ENCODE measurements at regions not wholly inside any gene's neighbourhood (a gene's known extent, or its start where the extent isn't known, plus 50 kb on each side); places are given as distances from the start of the nearest gene placed in this dataset.

- intact Hi-C loops (cut with DNase I), result no loop called here
Observed at GRCh38 chr7:55649238-55649637, 76.9 kb upstream of the VOPP1 start.

DNA sequence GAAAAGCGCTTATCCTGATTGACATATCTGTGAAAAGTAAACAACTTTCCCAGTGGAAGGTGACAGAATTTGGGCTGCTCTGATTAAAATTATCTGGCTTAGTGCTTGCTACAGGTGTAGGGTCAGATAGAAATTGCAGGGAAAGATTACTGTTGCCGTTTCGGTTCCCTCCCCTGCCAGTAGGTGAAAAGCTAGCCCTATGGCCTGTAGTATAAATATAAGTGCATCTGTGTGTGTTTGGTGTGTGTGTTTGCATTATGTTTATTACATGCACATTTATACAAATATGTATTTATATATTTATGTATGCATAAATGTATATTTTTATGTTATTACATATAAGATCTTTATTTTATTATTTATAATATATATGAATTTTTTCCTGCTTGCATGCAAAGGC, 72.3 kb upstream of the VOPP1 start:
- no peak for DNase-seq
- intact Hi-C loops (cut with DNase I), result loop anchor here (5.0 kb wide), 1 partner anchor 433 kb away; no protein-coding TSS in a partner anchor

More at GRCh38 chr7:55649238-55649637, 76.9 kb upstream of the VOPP1 start:
- DNase-seq, result no peak

DNA sequence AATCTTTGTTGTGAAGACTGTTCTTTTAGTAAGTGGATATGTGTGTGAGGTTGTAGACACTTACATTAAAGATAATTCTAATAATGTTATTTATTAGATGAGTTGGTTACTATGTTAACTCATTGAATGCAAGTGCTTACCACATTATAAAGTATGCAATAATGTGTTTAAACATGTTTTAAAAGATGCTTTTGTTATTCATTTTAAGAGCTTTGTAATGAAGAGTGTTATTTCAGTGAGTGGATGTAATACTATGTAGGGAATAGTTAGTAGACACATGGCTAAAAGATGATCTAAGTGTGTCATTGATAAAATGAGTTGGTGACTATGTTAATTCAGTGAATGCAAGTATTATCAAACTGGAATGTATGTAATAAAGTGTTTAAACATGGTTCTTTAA, 70.0 kb upstream of the VOPP1 start:
- intact Hi-C loops (cut with DNase I), result loop anchor here (5.0 kb wide), 1 partner anchor 435 kb away; no protein-coding TSS in a partner anchor
- DNase-seq, result no peak

DNA sequence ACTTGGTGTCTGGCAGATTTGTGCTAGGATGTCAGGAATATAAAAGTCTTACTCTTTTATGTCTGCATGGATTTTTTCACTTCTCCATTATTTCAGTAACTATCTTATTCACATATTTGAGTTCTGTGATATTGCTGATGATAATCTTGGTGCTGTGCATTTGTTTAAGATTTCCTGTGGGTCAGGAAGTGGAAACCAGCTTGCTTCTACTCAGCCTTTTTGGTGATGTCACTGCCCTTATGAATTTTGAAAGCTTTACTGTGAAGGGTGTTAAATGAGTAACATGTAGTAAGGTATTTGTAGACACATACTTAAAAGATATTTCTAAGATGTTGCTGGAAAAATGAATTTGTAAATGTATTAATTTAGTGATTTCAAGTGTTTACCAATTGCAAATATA, 69.5 kb upstream of the VOPP1 start:
- intact Hi-C loops (cut with DNase I), result loop anchor here (5.0 kb wide), 1 partner anchor 435 kb away; no protein-coding TSS in a partner anchor
- no peak for DNase-seq

- peak in 26 of 42 donors; percentile 8 to 71 (median 37) for DNase-seq
- intact Hi-C loops (cut with DNase I), result loop anchor here (5.0 kb wide), 1 partner anchor 436 kb away; no protein-coding TSS in a partner anchor
Observed at GRCh38 chr7:55641273-55641691, 69.0 kb upstream of the VOPP1 start.

- intact Hi-C loops (cut with DNase I), result loop anchor here (5.0 kb wide), 1 partner anchor 438 kb away; no protein-coding TSS in a partner anchor
- DNase-seq, result no peak
Observed at GRCh38 chr7:55639640-55640039, 67.3 kb upstream of the VOPP1 start.

DNA sequence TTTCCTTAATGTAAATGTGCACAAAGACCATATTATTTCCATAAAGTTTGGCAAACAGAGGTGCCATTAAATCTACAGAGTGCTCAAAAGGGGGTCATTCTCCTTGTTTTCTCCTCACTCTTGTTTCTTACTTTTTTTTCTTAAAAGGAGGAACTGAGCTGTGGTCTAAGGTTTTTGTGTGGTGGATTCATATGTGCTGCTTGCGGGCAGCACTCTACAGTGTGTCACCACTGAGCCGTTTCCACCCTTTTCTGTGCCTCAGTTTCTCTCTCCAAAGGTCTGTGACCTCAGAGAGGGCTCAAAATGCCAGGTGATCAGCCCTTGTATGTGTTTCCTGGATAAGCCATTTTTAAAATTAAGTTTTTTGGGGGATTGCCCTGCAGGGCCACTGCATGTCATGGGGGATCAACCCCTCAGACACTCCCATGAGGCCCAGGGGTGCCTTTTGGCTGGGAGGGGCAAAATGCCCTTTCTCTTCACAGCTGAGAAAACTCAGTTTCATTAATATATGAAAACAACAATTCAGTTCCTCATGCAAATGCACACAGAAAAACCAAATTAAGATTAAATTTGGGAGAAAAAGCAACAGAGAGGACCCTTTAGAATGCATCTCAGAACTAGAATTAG, 56.9 kb upstream of the VOPP1 start:
- DNase-seq, result no peak
- intact Hi-C loops (cut with DNase I), result no loop called here

DNA sequence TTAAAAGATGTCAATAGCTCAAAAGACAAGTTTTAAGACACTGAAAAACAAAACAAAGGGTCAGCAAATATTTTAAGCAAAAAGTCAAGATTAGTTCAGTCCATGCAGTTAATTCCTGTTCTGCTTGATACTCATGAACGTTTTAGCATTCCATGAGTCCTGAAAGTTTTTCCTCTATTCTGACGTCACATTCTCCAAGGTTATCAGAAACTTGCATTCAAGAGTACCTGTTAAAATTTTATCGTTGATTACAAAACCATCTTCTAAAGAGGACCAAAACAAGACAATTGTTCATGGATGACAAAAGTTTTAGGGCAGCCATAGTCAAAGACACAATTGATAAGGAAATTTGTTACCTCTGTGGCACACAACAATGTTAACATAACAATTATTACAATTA, 52.5 kb upstream of the VOPP1 start:
- no peak for DNase-seq
- intact Hi-C loops (cut with DNase I), result no loop called here

DNA sequence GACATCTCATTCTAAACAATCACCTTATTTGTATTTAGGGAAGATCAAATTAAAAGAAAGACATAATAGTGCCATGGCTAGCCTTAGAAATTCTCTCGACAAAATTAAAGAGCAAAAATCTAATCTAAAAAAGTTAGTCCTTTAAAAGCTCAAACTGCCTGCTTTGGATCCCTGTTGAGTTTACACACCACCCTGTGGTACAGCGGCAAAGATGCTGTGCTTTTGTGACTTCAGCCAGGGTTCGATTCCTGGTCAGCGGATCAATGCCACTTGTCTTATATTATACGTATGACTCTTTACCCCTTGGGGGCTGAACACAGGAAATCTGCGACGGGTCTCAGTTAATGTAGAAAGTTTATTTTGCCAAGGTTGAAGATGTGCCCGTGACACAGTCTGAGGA, 51.3 kb upstream of the VOPP1 start:
- no peak for DNase-seq
- intact Hi-C loops (cut with DNase I), result no loop called here

DNA sequence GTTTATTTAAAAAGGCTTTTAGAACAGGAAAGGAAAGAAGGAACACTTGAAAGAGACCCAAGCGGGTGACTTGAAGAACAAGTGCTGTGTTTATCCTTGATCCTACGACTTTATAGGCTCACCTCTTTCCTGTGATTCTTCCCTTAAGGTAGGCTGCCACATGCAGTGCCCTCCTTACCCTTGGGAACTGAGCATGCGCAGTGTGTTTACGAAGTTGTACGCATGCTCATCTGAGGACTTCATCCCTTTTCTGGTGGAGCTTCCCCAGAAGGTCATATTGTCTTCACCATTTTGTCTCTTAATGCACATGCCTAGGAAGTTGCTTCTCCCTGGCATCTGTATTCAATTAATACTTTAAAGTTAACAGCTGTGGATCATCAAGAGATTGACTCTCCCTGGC, 49.9 kb upstream of the VOPP1 start:
- intact Hi-C loops (cut with DNase I), result no loop called here
- no peak for DNase-seq

Measured in head of caudate nucleus (tissue), 42 donors.